ENCODE measurements at regions not wholly inside any gene's neighbourhood (a gene's known extent, or its start where the extent isn't known, plus 50 kb on each side); places are given as distances from the start of the nearest gene placed in this dataset.

DNA sequence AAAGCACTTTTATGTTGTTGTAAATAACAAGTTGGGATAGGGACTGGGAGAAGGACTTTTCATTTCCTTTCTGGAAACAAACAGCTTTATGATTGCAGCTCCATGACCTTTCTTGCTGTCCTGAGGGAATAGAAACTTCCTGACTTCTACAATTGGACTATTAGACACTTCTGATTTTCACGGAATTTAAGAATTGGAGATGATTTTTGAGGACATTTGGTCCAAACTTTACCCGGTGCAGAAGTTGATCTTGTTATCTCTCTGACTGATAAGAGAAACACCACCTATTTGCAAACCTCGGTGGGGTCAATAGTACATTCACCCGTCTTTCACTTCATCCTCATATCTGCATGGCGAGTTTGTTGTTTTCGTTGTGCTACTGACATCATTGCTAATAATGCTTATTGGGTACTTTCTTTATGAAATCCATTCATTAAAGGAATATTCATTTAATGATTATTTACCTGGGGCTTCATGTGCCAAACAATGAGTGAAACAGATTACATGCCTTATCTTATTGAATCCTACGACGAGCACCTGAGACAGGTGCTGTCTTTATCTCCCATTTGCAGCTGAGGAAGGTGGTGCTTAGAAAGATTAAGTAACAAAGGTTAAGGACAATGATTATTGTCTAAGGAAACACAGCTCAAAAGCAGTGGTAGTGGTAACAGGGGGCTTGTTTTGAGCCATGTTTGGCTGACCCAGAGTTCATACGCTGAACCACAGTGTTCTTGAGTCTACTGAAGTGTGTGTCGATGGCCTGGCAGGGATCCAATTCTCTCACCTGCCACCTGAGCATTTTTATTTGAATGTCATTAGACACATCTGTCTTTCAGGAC, 176.9 kb upstream of the FAM20A start:
- no peaks in the 10 kb centered on the region for H3K27me3 ChIP-seq
- H3K27ac ChIP-seq: peak overlapping the region; percentile 16 to 57 (median 36)
- peaks cover 0 to 28% (median 11%) of the 10 kb centered on the region in 4 donors for H3K4me1 ChIP-seq
- 28 to 38% methylated on average over 9 to 10 of the region's 10 CpGs for WGBS, 2 donors (ENCODE audit: low coverage in 1 of 2)
- DNase-seq: peak; percentile 12
- TF ChIP-seq POLR2A (IDR thresholded peaks at IDR 0.05) (no peak), EP300 (IDR thresholded peaks at IDR 0.05; ENCODE audit: low read depth) (no peak), POLR2AphosphoS5 (IDR thresholded peaks at IDR 0.05) (no peak)
- TF ChIP-seq, protein P1, sequence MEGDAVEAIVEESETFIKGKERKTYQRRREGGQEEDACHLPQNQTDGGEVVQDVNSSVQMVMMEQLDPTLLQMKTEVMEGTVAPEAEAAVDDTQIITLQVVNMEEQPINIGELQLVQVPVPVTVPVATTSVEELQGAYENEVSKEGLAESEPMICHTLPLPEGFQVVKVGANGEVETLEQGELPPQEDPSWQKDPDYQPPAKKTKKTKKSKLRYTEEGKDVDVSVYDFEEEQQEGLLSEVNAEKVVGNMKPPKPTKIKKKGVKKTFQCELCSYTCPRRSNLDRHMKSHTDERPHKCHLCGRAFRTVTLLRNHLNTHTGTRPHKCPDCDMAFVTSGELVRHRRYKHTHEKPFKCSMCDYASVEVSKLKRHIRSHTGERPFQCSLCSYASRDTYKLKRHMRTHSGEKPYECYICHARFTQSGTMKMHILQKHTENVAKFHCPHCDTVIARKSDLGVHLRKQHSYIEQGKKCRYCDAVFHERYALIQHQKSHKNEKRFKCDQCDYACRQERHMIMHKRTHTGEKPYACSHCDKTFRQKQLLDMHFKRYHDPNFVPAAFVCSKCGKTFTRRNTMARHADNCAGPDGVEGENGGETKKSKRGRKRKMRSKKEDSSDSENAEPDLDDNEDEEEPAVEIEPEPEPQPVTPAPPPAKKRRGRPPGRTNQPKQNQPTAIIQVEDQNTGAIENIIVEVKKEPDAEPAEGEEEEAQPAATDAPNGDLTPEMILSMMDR (IDR thresholded peaks at IDR 0.05): no peak
- intact Hi-C loops (cut with DNase I; ENCODE audit: low total_unique reads) (no loop called here), in situ Hi-C loops (cut with MboI; ENCODE audit: low pct_ligation_motif_present in 1 of 4, low pct_unique_long_range_greater_than_20kb in 1 of 4, low sequenced_read_pairs in 3 of 4) (loop anchor here (5.0 to 10.0 kb wide), 4 partner anchors 197 to 467 kb away; no protein-coding TSS in a partner anchor)
- no peaks in the 10 kb centered on the region for H3K36me3 ChIP-seq
- peak overlapping the region in 1 of 4 donors; percentile 5 for H3K4me3 ChIP-seq
- H3K9me3 ChIP-seq: no peaks in the 10 kb centered on the region

DNA sequence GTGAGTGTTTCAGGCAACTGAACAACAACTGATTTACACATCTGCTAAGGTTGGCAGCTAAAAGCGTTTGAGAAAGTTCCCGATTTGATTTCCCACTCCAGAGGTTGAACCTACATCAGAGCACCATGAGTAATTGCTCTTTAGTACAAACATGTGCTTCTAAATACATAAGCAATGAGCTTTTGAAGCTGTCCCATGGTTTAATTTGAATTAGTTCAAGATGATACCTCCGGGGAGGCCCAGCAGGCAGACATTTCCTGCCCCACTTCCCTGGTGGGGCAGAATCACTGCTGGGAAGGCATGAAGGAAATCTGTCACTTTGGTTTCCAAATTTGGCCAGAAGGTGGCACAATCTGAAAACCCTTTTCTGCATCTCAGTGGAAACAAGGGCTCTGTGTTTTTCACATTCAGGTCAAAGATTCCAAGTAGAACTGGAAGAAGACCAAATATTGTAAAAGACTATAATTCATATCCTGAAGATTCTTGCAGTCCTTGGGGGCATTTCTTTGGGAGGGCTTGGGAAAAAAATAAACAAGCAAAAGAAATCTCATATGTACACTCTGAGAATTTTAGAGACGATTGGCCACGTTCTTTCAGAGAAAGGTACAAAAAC, 176.2 kb upstream of the FAM20A start:
- WGBS, 2 donors (ENCODE audit: low coverage in 1 of 2): 19 to 20% methylated on average over 2 to 5 of the region's 5 CpGs
- H3K27me3 ChIP-seq: no peaks in the 10 kb centered on the region
- intact Hi-C loops (cut with DNase I; ENCODE audit: low total_unique reads): no loop called here
- peaks cover 0 to 28% (median 11%) of the 10 kb centered on the region in 4 donors for H3K4me1 ChIP-seq
- in situ Hi-C loops (cut with MboI; ENCODE audit: low pct_ligation_motif_present in 1 of 4, low pct_unique_long_range_greater_than_20kb in 1 of 4, low sequenced_read_pairs in 3 of 4): loop anchor here (5.0 to 10.0 kb wide), 4 partner anchors 197 to 467 kb away; no protein-coding TSS in a partner anchor
- no peaks in the 10 kb centered on the region for H3K9me3 ChIP-seq
- peak in 1 of 3 donors; percentile 5 for TF ChIP-seq POLR2AphosphoS5 (IDR thresholded peaks at IDR 0.05)
- TF ChIP-seq, protein P1 (IDR thresholded peaks at IDR 0.05): peak; percentile 55 to 75 (median 70)
- no peak for TF ChIP-seq POLR2A (IDR thresholded peaks at IDR 0.05)
- peak overlapping the region; percentile 20 to 57 (median 36) for H3K27ac ChIP-seq
- peak overlapping the region in 1 of 4 donors; percentile 5 for H3K4me3 ChIP-seq
- peak; percentile 43 for DNase-seq
- H3K36me3 ChIP-seq: no peaks in the 10 kb centered on the region

- Histone ChIP-seq H3K9me3 (no peaks in the 10 kb centered on the region), H3K36me3 (no peaks in the 10 kb centered on the region), H3K4me1 (peaks cover 0 to 28% (median 11%) of the 10 kb centered on the region in 4 donors), H3K27me3 (no peaks in the 10 kb centered on the region), H3K4me3 (no peak overlapping the region), H3K27ac (peak overlapping the region; percentile 20 to 57 (median 30))
- intact Hi-C loops (cut with DNase I; ENCODE audit: low total_unique reads) (no loop called here), in situ Hi-C loops (cut with MboI; ENCODE audit: low pct_ligation_motif_present in 1 of 4, low pct_unique_long_range_greater_than_20kb in 1 of 4, low sequenced_read_pairs in 3 of 4) (loop anchor here (5.0 to 10.0 kb wide), 4 partner anchors 198 to 468 kb away; no protein-coding TSS in a partner anchor)
- 83 to 90% methylated on average over 1 to 3 of the region's 3 CpGs for whole genome bisulfite sequencing, 2 donors (ENCODE audit: low coverage in 1 of 2)
- TF ChIP-seq POLR2AphosphoS5 (IDR thresholded peaks at IDR 0.05) (no peak), EP300 (IDR thresholded peaks at IDR 0.05; ENCODE audit: low read depth) (no peak), POLR2A (IDR thresholded peaks at IDR 0.05) (no peak)
- TF ChIP-seq, protein P1 (IDR thresholded peaks at IDR 0.05): no peak
- DNase-seq: no peak
Measured at GRCh38 chr17:68776451-68776850, 175.3 kb upstream of the FAM20A start.

- intact Hi-C loops (cut with DNase I; ENCODE audit: low total_unique reads) (no loop called here), in situ Hi-C loops (cut with MboI; ENCODE audit: low pct_ligation_motif_present in 1 of 4, low pct_unique_long_range_greater_than_20kb in 1 of 4, low sequenced_read_pairs in 3 of 4) (loop anchor here (5.0 to 10.0 kb wide), 4 partner anchors 199 to 469 kb away; no protein-coding TSS in a partner anchor)
- TF ChIP-seq, protein P1 (IDR thresholded peaks at IDR 0.05): no peak
- TF ChIP-seq EP300 (IDR thresholded peaks at IDR 0.05; ENCODE audit: low read depth) (no peak), POLR2A (IDR thresholded peaks at IDR 0.05) (no peak), POLR2AphosphoS5 (IDR thresholded peaks at IDR 0.05) (no peak)
- Histone ChIP-seq H3K4me3 (no peak overlapping the region), H3K36me3 (no peaks in the 10 kb centered on the region), H3K27ac (peak overlapping the region in 3 of 4 donors; percentile 35 to 57 (median 36)), H3K4me1 (peaks cover 0 to 28% (median 11%) of the 10 kb centered on the region in 4 donors), H3K9me3 (no peaks in the 10 kb centered on the region), H3K27me3 (no peaks in the 10 kb centered on the region)
- WGBS, 2 donors (ENCODE audit: low coverage in 1 of 2): 94 to 100% methylated on average over 2 of the region's 2 CpGs
- no peak for DNase-seq
Measured at GRCh38 chr17:68775969-68776368, 174.8 kb upstream of the FAM20A start.

All from transverse colon (tissue), 4 donors.